HepG2 (cell line): ENCODE measurements at regions not wholly inside any gene's neighbourhood (a gene's known extent, or its start where the extent isn't known, plus 50 kb on each side); places are given as distances from the start of the nearest gene placed in this dataset.

Source experiments
- ATAC-seq: fragments of 200-7000 bp; cut with Tn5 transposase; 3 replicates; pipeline ENCODE4 v1.9.1; 2020; ENCODE audit warnings: mild to moderate bottlenecking, moderate library complexity
- BruUV-seq: library from RNA; stranded (reverse); fragments of 400-500 nt; replicated peaks from 2 replicates; lab custom pipeline; 2021; lab: Mats Ljungman, UMichigan
- CTCF ChIA-PET: fragments of 300-600 bp; formaldehyde crosslinking; extraction: SDS; loops from one replicate; lab custom pipeline; 2021; ENCODE audit warnings: low total read pairs, inconsistent platforms, low intra/inter-chr PET ratio; lab: Yijun Ruan, JAX
- POLR2A ChIA-PET: fragments of 350-600 bp; sonication (Branson Sonifier 250); formaldehyde crosslinking; loops from one replicate; lab custom pipeline; 2020; ENCODE audit warnings: antibody characterized with exemption, inconsistent platforms; lab: Yijun Ruan, JAX
- DNase-seq: peaks from one replicate; pipeline ENCODE4 v3.0.0-alpha.2; 2015; ENCODE audit warnings: low spot score
- FAIRE-seq: peaks from 3 replicates; lab custom pipeline; 2011; peaks lifted over from hg19 to GRCh38; lab: Jason Lieb, UNC
- H2AFZ ChIP-seq: one replicate; pipeline ENCODE4 v1.6.1; 2011; ENCODE audit warnings: low read length, inconsistent platforms
- H3K27ac ChIP-seq: fragments of 300-600 bp; 3 replicates; pipeline ENCODE4 v1.8.0; 2011; ENCODE audit warnings: mixed run types, mild to moderate bottlenecking, mixed read lengths, low read length, inconsistent platforms; ENCODE audit not compliant: insufficient read depth; ENCODE audit errors: extremely low read length
- H3K27me3 ChIP-seq, 2 experiments: fragments of 200-600 bp in 1 of 2; 2 replicates in 1 of 2; 3 replicates in 1 of 2; pipeline versions ENCODE4 v1.6.0 to v1.8.0; 2011; ENCODE audit warnings: low read length in 2 of 2, mild to moderate bottlenecking in 2 of 2, moderate library complexity in 2 of 2, inconsistent platforms in 1 of 2; ENCODE audit not compliant: insufficient read depth in 2 of 2, control insufficient read depth in 1 of 2
- H3K36me3 ChIP-seq, 2 experiments: fragments of 200-600 bp in 1 of 2; replicated peaks in 1 of 2; 2 replicates in 1 of 2; 3 replicates in 1 of 2; pipeline versions ENCODE4 v1.5.1 to v1.8.0; 2011; ENCODE audit warnings: low read length in 2 of 2, inconsistent platforms in 1 of 2; ENCODE audit not compliant: insufficient read depth in 2 of 2, control insufficient read depth in 1 of 2
- H3K4me1 ChIP-seq: 2 replicates; pipeline ENCODE4 v1.5.1; 2012; ENCODE audit warnings: low read length, inconsistent platforms; ENCODE audit not compliant: insufficient read depth
- H3K4me2 ChIP-seq: 2 replicates; pipeline ENCODE4 v1.6.0; 2011; ENCODE audit warnings: low read depth, low read length, inconsistent platforms
- H3K4me3 ChIP-seq, 3 experiments: fragments of 200-600 bp in 1 of 3; sonication (generic), shearing (Covaris generic) in 1 of 3; replicated peaks in 1 of 3; 2 replicates each; pipeline ENCODE4 v1.5.1; 2011 to 2016; ENCODE audit warnings: low read length in 3 of 3, inconsistent platforms in 2 of 3, low read depth in 2 of 3, mild to moderate bottlenecking in 2 of 3, control low read depth in 1 of 3, mixed read lengths in 1 of 3; ENCODE audit not compliant: insufficient read depth in 1 of 3
- H3K79me2 ChIP-seq: one replicate; pipeline ENCODE4 v1.6.1; 2011; ENCODE audit warnings: low read length, inconsistent platforms; ENCODE audit not compliant: insufficient read depth
- H3K9ac ChIP-seq: 2 replicates; pipeline ENCODE4 v1.6.0; 2011; ENCODE audit warnings: mild to moderate bottlenecking, low read depth, low read length, inconsistent platforms; ENCODE audit not compliant: insufficient read depth
- H3K9me3 ChIP-seq: 2 replicates; pipeline ENCODE4 v1.5.1; 2012; ENCODE audit warnings: mild to moderate bottlenecking, low read length
- H4K20me1 ChIP-seq: 2 replicates; pipeline ENCODE4 v1.6.0; 2011; ENCODE audit warnings: inconsistent platforms, mild to moderate bottlenecking, low read length, moderate library complexity; ENCODE audit not compliant: insufficient read depth
- ASH2L ChIP-seq: fragments of 300-600, 200-600 bp; sonication (generic); IDR thresholded peaks from 2 replicates; pipeline ENCODE4 v1.7.0; 2017; ENCODE audit warnings: low read depth, mild to moderate bottlenecking, moderate library complexity, mixed read lengths, low read length; ENCODE audit not compliant: insufficient read length
- BORCS8-MEF2B ChIP-seq: sonication (generic); formaldehyde crosslinking; IDR thresholded peaks from 2 replicates; pipeline ENCODE4 v1.8.0; 2022; ENCODE audit warnings: mild to moderate bottlenecking, missing genetic modification reagents
- CENPT ChIP-seq: sonication (generic); formaldehyde crosslinking; IDR thresholded peaks from 2 replicates; pipeline ENCODE4 v1.8.0; 2022; ENCODE audit warnings: low read depth, mild to moderate bottlenecking, moderate library complexity, missing genetic modification reagents
- CHD4 ChIP-seq: fragments of 200-600 bp; sonication (generic); IDR thresholded peaks from 2 replicates; pipeline ENCODE4 v1.7.0; 2017; ENCODE audit warnings: mild to moderate bottlenecking, low read length, borderline replicate concordance
- GATA4 ChIP-seq: sonication (generic); IDR thresholded peaks from 2 replicates; pipeline ENCODE4 v1.6.1; 2016; ENCODE audit warnings: antibody characterized with exemption, low read depth, borderline replicate concordance
- KMT2B ChIP-seq: IDR thresholded peaks from 2 replicates; pipeline ENCODE4 v1.6.1; 2016; ENCODE audit warnings: missing genetic modification reagents, missing compliant biosample characterization
- NCOR1 ChIP-seq: fragments of 200-600 bp; sonication (generic); IDR thresholded peaks from 2 replicates; pipeline ENCODE4 v1.7.0; 2017; ENCODE audit warnings: antibody characterized with exemption, low read length, borderline replicate concordance
- PLRG1 ChIP-seq: fragments of 450-650 bp; conservative IDR thresholded peaks from 2 replicates; pipeline ENCODE4 v1.6.1; 2016
- ZBTB20 ChIP-seq: sonication (generic); formaldehyde crosslinking; IDR thresholded peaks from 2 replicates; pipeline ENCODE4 v1.8.1; 2023; ENCODE audit warnings: missing genetic modification reagents, low read depth, mild to moderate bottlenecking, borderline replicate concordance
- ZC3H13 ChIP-seq: sonication (generic); formaldehyde crosslinking; IDR thresholded peaks from 2 replicates; pipeline ENCODE4 v1.8.1; 2023; ENCODE audit warnings: mild to moderate bottlenecking, missing genetic modification reagents, moderate library complexity
- ZFP36L1 ChIP-seq: sonication (generic); formaldehyde crosslinking; IDR thresholded peaks from 2 replicates; pipeline ENCODE4 v1.8.0; 2022; ENCODE audit warnings: mild to moderate bottlenecking, missing genetic modification reagents, moderate library complexity
- ZIK1 ChIP-seq: sonication (generic); formaldehyde crosslinking; IDR thresholded peaks from 2 replicates; pipeline ENCODE4 v1.5.0; 2020; ENCODE audit warnings: mild to moderate bottlenecking, low read depth, missing genetic modification reagents, borderline replicate concordance
- ZNF607 ChIP-seq: sonication (generic); formaldehyde crosslinking; IDR thresholded peaks from 2 replicates; pipeline ENCODE4 v1.5.1; 2020; ENCODE audit warnings: missing genetic modification reagents, mild to moderate bottlenecking, borderline replicate concordance
- ZNF788 ChIP-seq: sonication (generic); formaldehyde crosslinking; IDR thresholded peaks from 2 replicates; pipeline ENCODE4 v1.5.0; 2020; ENCODE audit warnings: mild to moderate bottlenecking, missing genetic modification reagents, borderline replicate concordance
- ZNF792 ChIP-seq: IDR thresholded peaks from 2 replicates; pipeline ENCODE4 v1.6.1; 2016
- ZNF839 ChIP-seq: sonication (generic); formaldehyde crosslinking; IDR thresholded peaks from 2 replicates; pipeline ENCODE4 v1.4.0; 2020; ENCODE audit warnings: missing genetic modification reagents, mild to moderate bottlenecking, borderline replicate concordance
- ZNF883 ChIP-seq: sonication (generic); formaldehyde crosslinking; IDR thresholded peaks from 2 replicates; pipeline ENCODE4 v1.5.1; 2020; ENCODE audit warnings: mild to moderate bottlenecking, missing genetic modification reagents; ENCODE audit errors: not compliant biosample characterization
- WGBS: methylation state at CpG from one replicate; pipeline ENCODE4 v1.1.6; 2017; ENCODE audit warnings: low lambda C conversion rate; 5-methylcytosine and 5-hydroxymethylcytosine counted together
- in situ Hi-C: cut with HindIII; loops from 2 replicates; pipeline ENCODE4 v1.10.0; 2017; ENCODE audit warnings: low pct_unique_long_range_greater_than_20kb; ENCODE audit not compliant: extremely low pct_ligation_motif_present
- intact Hi-C: fragments of 100-400 bp; cut with micrococcal nuclease; formaldehyde crosslinking; loops from one replicate; pipeline ENCODE4 v1.10.0; 2022; ENCODE audit not compliant: unreplicated experiment
- TF ChIP-seq, protein P1 (sequence below): IDR thresholded peaks from 2 replicates; pipeline ENCODE4 v1.6.1; 2016; ENCODE audit warnings: missing genetic modification reagents, missing compliant biosample characterization
- TF ChIP-seq, protein P2 (sequence below): sonication (generic); formaldehyde crosslinking; IDR thresholded peaks from 2 replicates; pipeline ENCODE4 v1.5.0; 2020; ENCODE audit warnings: mild to moderate bottlenecking, missing genetic modification reagents

DNA sequence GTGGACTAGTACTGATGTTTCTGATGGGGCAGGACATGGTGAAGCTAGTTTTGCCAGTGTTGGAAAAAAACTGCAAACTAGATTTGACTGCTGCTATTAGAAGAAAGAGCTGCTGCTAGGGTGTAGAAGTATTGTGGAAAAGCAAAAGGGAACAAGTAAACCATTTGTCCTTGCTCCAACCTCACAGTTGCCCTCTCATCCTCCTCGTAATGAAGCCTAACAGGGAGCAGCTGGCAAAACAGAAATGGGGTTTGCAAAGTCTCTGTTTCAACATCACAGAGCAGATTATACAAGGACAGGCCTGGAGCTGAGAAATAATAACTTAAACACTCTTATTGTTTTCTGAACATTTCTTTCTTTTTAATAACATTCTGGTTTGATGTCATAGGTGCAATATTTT, 346.2 kb downstream of the MAGEB5 start:
- no peak overlapping the region for H3K4me3 ChIP-seq
- TF ChIP-seq BORCS8-MEF2B (CRISPR knock-in tag) (no peak), ZBTB20 (CRISPR knock-in tag) (no peak), ZNF883 (CRISPR knock-in tag) (no peak), ZNF839 (CRISPR knock-in tag) (no peak), NCOR1 (no peak), PLRG1 (no peak), CHD4 (no peak), GATA4 (no peak)
- TF ChIP-seq, protein P1, sequence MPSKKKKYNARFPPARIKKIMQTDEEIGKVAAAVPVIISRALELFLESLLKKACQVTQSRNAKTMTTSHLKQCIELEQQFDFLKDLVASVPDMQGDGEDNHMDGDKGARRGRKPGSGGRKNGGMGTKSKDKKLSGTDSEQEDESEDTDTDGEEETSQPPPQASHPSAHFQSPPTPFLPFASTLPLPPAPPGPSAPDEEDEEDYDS (CRISPR knock-in tag): no peak
- intact Hi-C loops (no loop called here), in situ Hi-C loops (no loop called here)
- no TSS peak for BruUV-seq
- no peak overlapping the region for H3K27ac ChIP-seq
- ATAC-seq (no peak), DNase-seq (no peak), FAIRE-seq (no peak)
- H3K79me2 ChIP-seq: no peaks in the 10 kb centered on the region
- H3K36me3 ChIP-seq: no peaks in the 10 kb centered on the region
- H3K9ac ChIP-seq: no peak overlapping the region
- H3K9me3 ChIP-seq: no peaks in the 10 kb centered on the region
- CTCF ChIA-PET: no interaction called here
- POLR2A ChIA-PET: no interaction called here
- WGBS: 0% methylated on average over 1 of the region's 1 CpG
- no peaks in the 10 kb centered on the region for H3K4me1 ChIP-seq
- H2AFZ ChIP-seq: no peak overlapping the region
- H3K27me3 ChIP-seq: no peaks in the 10 kb centered on the region
- no peak overlapping the region for H3K4me2 ChIP-seq
- no peaks in the 10 kb centered on the region for H4K20me1 ChIP-seq

DNA sequence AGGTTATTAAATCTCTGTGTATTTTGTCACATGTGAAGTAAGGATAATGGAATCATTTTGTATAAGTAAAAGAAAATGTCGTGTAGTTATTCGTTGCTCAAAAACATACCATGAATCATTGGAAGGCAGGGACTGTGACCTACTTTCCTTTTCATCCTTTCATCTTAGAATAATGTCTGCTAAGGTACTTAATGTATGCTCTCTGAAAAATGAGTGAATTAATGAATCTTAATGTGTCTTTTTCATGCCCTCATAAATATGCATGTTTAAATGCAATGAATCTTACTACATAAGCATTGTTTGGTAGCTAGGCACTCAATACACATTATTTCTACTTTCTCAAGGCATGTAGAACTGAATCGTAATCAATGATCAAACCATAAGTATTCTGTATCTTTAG, 343.9 kb downstream of the MAGEB5 start:
- ATAC-seq: no peak
- 2% methylated on average over 3 of the region's 3 CpGs for WGBS
- Histone ChIP-seq H3K27me3 (no peaks in the 10 kb centered on the region), H3K4me1 (no peaks in the 10 kb centered on the region), H3K9ac (no peak overlapping the region), H3K4me2 (no peak overlapping the region), H4K20me1 (no peaks in the 10 kb centered on the region), H3K9me3 (no peaks in the 10 kb centered on the region), H3K27ac (no peak overlapping the region), H3K79me2 (no peaks in the 10 kb centered on the region), H3K4me3 (no peak overlapping the region), H3K36me3 (no peaks in the 10 kb centered on the region), H2AFZ (no peak overlapping the region)
- POLR2A ChIA-PET: no interaction called here
- no peak for FAIRE-seq
- in situ Hi-C loops (no loop called here), intact Hi-C loops (no loop called here)
- no TSS peak for BruUV-seq
- CTCF ChIA-PET: no interaction called here
- no peak for DNase-seq
- TF ChIP-seq ZIK1: no peak
- TF ChIP-seq ZNF788: no peak
- TF ChIP-seq, protein P2, sequence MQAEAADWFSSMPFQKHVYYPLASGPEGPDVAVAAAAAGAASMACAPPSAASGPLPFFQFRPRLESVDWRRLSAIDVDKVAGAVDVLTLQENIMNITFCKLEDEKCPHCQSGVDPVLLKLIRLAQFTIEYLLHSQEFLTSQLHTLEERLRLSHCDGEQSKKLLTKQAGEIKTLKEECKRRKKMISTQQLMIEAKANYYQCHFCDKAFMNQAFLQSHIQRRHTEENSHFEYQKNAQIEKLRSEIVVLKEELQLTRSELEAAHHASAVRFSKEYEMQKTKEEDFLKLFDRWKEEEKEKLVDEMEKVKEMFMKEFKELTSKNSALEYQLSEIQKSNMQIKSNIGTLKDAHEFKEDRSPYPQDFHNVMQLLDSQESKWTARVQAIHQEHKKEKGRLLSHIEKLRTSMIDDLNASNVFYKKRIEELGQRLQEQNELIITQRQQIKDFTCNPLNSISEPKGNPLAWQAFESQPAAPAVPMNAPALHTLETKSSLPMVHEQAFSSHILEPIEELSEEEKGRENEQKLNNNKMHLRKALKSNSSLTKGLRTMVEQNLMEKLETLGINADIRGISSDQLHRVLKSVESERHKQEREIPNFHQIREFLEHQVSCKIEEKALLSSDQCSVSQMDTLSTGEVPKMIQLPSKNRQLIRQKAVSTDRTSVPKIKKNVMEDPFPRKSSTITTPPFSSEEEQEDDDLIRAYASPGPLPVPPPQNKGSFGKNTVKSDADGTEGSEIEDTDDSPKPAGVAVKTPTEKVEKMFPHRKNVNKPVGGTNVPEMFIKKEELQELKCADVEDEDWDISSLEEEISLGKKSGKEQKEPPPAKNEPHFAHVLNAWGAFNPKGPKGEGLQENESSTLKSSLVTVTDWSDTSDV (CRISPR knock-in tag): no peak
- no peak for TF ChIP-seq ASH2L
- TF ChIP-seq KMT2B (CRISPR knock-in tag): no peak
- no peak for TF ChIP-seq CENPT (CRISPR knock-in tag)
- no peak for TF ChIP-seq ZNF792 (CRISPR knock-in tag)
- no peak for TF ChIP-seq ZNF607 (CRISPR knock-in tag)
- TF ChIP-seq ZFP36L1 (CRISPR knock-in tag): no peak
- no peak for TF ChIP-seq ZC3H13 (CRISPR knock-in tag)
